GM12874 (cell line): ENCODE measurements at regions not wholly inside any gene's neighbourhood (a gene's known extent, or its start where the extent isn't known, plus 50 kb on each side); places are given as distances from the start of the nearest gene placed in this dataset.

Source experiments
- CTCF ChIP-seq: IDR thresholded peaks from 2 replicates; pipeline ENCODE4 v1.5.1; 2011; ENCODE audit warnings: low read depth, mild to moderate bottlenecking, control low read depth, low read length, moderate library complexity; ENCODE audit not compliant: insufficient read depth

GRCh38 chr19:27911122-27911898 lies 1301.6 kb downstream of the UQCRFS1 start:
- TF ChIP-seq CTCF = no peak

- TF ChIP-seq CTCF = no peak
Measured at GRCh38 chr19:27909861-27910260, 1303.1 kb downstream of the UQCRFS1 start.

- TF ChIP-seq CTCF = no peak
Measured at GRCh38 chr19:27909185-27909840, 1303.6 kb downstream of the UQCRFS1 start.

- no peak for TF ChIP-seq CTCF
Measured at GRCh38 chr19:27906081-27906480, 1306.9 kb downstream of the UQCRFS1 start.

GRCh38 chr19:27905074-27905473 lies 1307.9 kb downstream of the UQCRFS1 start:
- no peak for TF ChIP-seq CTCF

GRCh38 chr19:27901078-27901477 lies 1311.9 kb downstream of the UQCRFS1 start:
- TF ChIP-seq CTCF = no peak

GRCh38 chr19:27896091-27896490 lies 1316.9 kb downstream of the UQCRFS1 start:
- TF ChIP-seq CTCF = no peak
